DMS53 treated with DMSO at 0.1 percent for 48 hours (cell line): ENCODE measurements at regions not wholly inside any gene's neighbourhood (a gene's known extent, or its start where the extent isn't known, plus 50 kb on each side); places are given as distances from the start of the nearest gene placed in this dataset.

Experiments
- DNase-seq: peaks from one replicate; lab custom pipeline; 2025; ENCODE audit not compliant: unreplicated experiment; lab: John Stamatoyannopoulos, UW

- no peak for DNase-seq
These were observed 662.3 kb downstream of the IRS1 start for GRCh38 chr2:226137201-226137811.

- no peak for DNase-seq
These were observed 662.9 kb downstream of the IRS1 start for GRCh38 chr2:226136739-226137138.

GRCh38 chr2:226135861-226136548 is 663.6 kb downstream of the IRS1 start:
- no peak for DNase-seq

- no peak for DNase-seq
These were observed 667.1 kb downstream of the IRS1 start for GRCh38 chr2:226132323-226133215.

GRCh38 chr2:226131299-226131784 is 668.3 kb downstream of the IRS1 start:
- DNase-seq = no peak

- DNase-seq = no peak
These were observed 669.4 kb downstream of the IRS1 start for GRCh38 chr2:226130192-226130591.

GRCh38 chr2:226127682-226128081 is 671.9 kb downstream of the IRS1 start:
- no peak for DNase-seq

- DNase-seq = no peak
These were observed 673.5 kb downstream of the IRS1 start for GRCh38 chr2:226126104-226126503.

GRCh38 chr2:226125176-226125883 is 674.3 kb downstream of the IRS1 start:
- DNase-seq = no peak

- DNase-seq = no peak
These were observed 675.0 kb downstream of the IRS1 start for GRCh38 chr2:226124548-226125011.

- DNase-seq = no peak
These were observed 676.3 kb downstream of the IRS1 start for GRCh38 chr2:226123300-226123699.

- no peak for DNase-seq
These were observed 677.6 kb downstream of the IRS1 start for GRCh38 chr2:226122041-226122440.

- no peak for DNase-seq
These were observed 678.4 kb downstream of the IRS1 start for GRCh38 chr2:226121046-226121738.

GRCh38 chr2:226118471-226119429 is 680.9 kb downstream of the IRS1 start:
- DNase-seq = no peak

GRCh38 chr2:226117510-226118065 is 682.0 kb downstream of the IRS1 start:
- no peak for DNase-seq

GRCh38 chr2:226116346-226116745 is 683.3 kb downstream of the IRS1 start:
- no peak for DNase-seq

GRCh38 chr2:226115832-226116200 is 683.8 kb downstream of the IRS1 start:
- DNase-seq = no peak

- DNase-seq = peak; percentile 8
These were observed 684.4 kb downstream of the IRS1 start for GRCh38 chr2:226115102-226115831.
